ENCODE measurements at regions not wholly inside any gene's neighbourhood (a gene's known extent, or its start where the extent isn't known, plus 50 kb on each side); places are given as distances from the start of the nearest gene placed in this dataset.

DNA sequence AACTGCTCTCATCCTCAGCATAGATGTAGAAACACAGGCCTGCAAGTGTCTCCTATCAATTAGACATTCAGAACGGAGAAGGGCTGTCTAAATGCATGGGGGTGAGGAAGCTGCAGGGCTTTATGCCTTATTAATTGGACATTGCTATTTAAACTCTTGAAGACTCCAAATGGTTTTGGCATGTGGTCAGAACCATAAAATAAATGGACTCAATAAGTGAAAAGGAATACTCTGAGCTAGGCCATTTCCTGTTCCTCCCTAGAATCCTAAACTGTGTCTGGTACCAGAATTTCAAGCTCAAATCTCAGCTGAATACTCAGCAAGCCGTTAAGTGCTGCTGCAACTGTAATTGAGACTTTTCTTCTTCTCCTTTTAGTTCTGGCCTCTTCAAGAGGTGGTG, 80.4 kb upstream of the C1orf87 start:
- TF ChIP-seq, protein P1, sequence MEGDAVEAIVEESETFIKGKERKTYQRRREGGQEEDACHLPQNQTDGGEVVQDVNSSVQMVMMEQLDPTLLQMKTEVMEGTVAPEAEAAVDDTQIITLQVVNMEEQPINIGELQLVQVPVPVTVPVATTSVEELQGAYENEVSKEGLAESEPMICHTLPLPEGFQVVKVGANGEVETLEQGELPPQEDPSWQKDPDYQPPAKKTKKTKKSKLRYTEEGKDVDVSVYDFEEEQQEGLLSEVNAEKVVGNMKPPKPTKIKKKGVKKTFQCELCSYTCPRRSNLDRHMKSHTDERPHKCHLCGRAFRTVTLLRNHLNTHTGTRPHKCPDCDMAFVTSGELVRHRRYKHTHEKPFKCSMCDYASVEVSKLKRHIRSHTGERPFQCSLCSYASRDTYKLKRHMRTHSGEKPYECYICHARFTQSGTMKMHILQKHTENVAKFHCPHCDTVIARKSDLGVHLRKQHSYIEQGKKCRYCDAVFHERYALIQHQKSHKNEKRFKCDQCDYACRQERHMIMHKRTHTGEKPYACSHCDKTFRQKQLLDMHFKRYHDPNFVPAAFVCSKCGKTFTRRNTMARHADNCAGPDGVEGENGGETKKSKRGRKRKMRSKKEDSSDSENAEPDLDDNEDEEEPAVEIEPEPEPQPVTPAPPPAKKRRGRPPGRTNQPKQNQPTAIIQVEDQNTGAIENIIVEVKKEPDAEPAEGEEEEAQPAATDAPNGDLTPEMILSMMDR (tag by site-specific recombination; IDR thresholded peaks at IDR 0.05), result no peak
- TF ChIP-seq ZBTB8A (tag by site-specific recombination; IDR thresholded peaks at IDR 0.05), result no peak

Data from HEK293 (cell line).